ENCODE measurements at regions not wholly inside any gene's neighbourhood (a gene's known extent, or its start where the extent isn't known, plus 50 kb on each side); places are given as distances from the start of the nearest gene placed in this dataset.
"Not testable (repeated sequence)": the region's sequence is repeated elsewhere in the genome, so short reads cannot be mapped to it uniquely, and the experiment has no call there.

DNA sequence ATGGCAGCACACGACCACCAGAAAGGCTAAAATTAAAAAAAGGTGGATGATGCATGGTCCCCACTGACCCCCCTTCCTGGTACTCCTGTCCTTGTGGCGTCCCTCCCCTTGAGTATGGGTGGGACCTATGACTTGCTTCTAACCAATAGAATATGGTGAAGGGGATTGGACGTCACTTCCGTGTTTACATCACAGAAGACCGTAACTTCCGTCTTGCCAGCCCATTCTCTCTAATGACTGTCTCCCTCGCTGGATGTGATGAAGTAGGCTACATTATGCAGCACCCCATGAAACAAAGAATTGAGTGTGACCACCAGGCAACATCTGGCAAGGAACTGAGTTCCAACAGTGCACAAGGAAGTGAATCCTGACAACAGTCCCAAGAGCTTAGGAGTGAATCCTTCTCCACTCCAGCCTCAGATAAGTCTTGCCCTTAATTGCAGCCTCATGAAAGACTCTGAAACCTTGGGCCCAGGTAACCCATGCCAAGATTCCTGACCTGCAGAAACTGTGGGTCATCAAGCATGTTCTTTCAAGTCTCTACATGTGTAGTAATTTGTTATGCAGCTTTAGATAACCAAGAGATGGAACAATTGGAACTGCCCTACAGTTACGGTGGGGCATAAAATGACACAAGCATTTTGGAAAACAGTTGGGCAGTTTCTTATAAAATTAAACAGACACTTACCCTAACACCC lies 80.1 kb upstream of the NPAS2 start:
- H3K36me3 Mint-ChIP-seq = no peaks in the 10 kb centered on the region
- no peak overlapping the region for H3K4me3 Mint-ChIP-seq
- H3K27ac Mint-ChIP-seq = no peak overlapping the region
- no peaks in the 10 kb centered on the region for H3K4me1 Mint-ChIP-seq
- H3K27me3 Mint-ChIP-seq = no peaks in the 10 kb centered on the region
- no peaks in the 10 kb centered on the region for H3K9me3 Mint-ChIP-seq

- no peak overlapping the region for H3K27ac Mint-ChIP-seq
- no peaks in the 10 kb centered on the region for H3K9me3 Mint-ChIP-seq
- H3K4me1 Mint-ChIP-seq = no peaks in the 10 kb centered on the region
- H3K36me3 Mint-ChIP-seq = no peaks in the 10 kb centered on the region
- H3K4me3 Mint-ChIP-seq = no peak overlapping the region
- no peaks in the 10 kb centered on the region for H3K27me3 Mint-ChIP-seq
Observed at GRCh38 chr2:100741880-100742276, 78.1 kb upstream of the NPAS2 start.

GRCh38 chr2:100742277-100743254 lies 77.4 kb upstream of the NPAS2 start:
- H3K4me1 Mint-ChIP-seq = no peaks in the 10 kb centered on the region
- H3K27ac Mint-ChIP-seq = no peak overlapping the region
- no peaks in the 10 kb centered on the region for H3K27me3 Mint-ChIP-seq
- H3K9me3 Mint-ChIP-seq = no peaks in the 10 kb centered on the region
- no peaks in the 10 kb centered on the region for H3K36me3 Mint-ChIP-seq
- no peak overlapping the region for H3K4me3 Mint-ChIP-seq

- H3K27me3 Mint-ChIP-seq = no peaks in the 10 kb centered on the region
- no peak overlapping the region for H3K4me3 Mint-ChIP-seq
- H3K27ac Mint-ChIP-seq = no peak overlapping the region
- H3K36me3 Mint-ChIP-seq = no peaks in the 10 kb centered on the region
- no peaks in the 10 kb centered on the region for H3K4me1 Mint-ChIP-seq
- no peaks in the 10 kb centered on the region for H3K9me3 Mint-ChIP-seq
Observed at GRCh38 chr2:100743741-100744140, 76.2 kb upstream of the NPAS2 start.

- Mint-ChIP-seq H3K4me1 (no peaks in the 10 kb centered on the region), H3K4me3 (no peak overlapping the region), H3K27ac (no peak overlapping the region), H3K9me3 (no peaks in the 10 kb centered on the region), H3K27me3 (no peaks in the 10 kb centered on the region), H3K36me3 (no peaks in the 10 kb centered on the region)
Observed at GRCh38 chr2:100744184-100744583, 75.8 kb upstream of the NPAS2 start.

- H3K4me1 Mint-ChIP-seq = no peaks in the 10 kb centered on the region
- no peaks in the 10 kb centered on the region for H3K27me3 Mint-ChIP-seq
- no peaks in the 10 kb centered on the region for H3K9me3 Mint-ChIP-seq
- no peak overlapping the region for H3K4me3 Mint-ChIP-seq
- no peak overlapping the region for H3K27ac Mint-ChIP-seq
- H3K36me3 Mint-ChIP-seq = no peaks in the 10 kb centered on the region
Observed at GRCh38 chr2:100744589-100744988, 75.3 kb upstream of the NPAS2 start.

DNA sequence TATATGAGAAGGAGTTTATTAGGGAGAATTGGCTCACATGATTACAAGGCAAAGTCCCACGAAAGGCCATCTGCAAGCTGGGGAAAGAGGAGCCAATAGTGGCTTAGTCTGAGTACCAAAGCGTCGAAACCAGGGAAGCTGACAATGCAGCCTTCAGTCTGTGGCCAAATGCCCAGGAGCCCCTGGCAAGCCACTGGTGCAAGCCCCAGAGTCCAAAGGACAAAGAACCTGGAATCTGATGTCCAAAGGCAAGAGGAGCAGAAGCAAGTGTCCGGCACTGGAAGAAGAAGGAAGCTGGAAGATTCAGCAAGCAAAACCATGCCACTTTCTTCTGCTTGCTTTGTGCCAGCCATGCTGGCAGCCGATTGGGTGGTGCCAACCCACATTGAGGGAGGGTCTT lies 74.3 kb upstream of the NPAS2 start:
- H3K9me3 Mint-ChIP-seq = no peaks in the 10 kb centered on the region
- no peaks in the 10 kb centered on the region for H3K27me3 Mint-ChIP-seq

GRCh38 chr2:100747551-100747950 lies 72.4 kb upstream of the NPAS2 start:
- H3K9me3 Mint-ChIP-seq = no peaks in the 10 kb centered on the region
- H3K27me3 Mint-ChIP-seq = no peaks in the 10 kb centered on the region
- H3K4me3 Mint-ChIP-seq = no peak overlapping the region
- no peak overlapping the region for H3K27ac Mint-ChIP-seq
- H3K36me3 Mint-ChIP-seq = no peaks in the 10 kb centered on the region
- H3K4me1 Mint-ChIP-seq = peaks cover 4% of the 10 kb centered on the region

More for the DNA sequence above, 74.3 kb upstream of the NPAS2 start:
- Mint-ChIP-seq H3K36me3 (no peaks in the 10 kb centered on the region), H3K27ac (no peak overlapping the region), H3K4me1 (no peaks in the 10 kb centered on the region), H3K4me3 (no peak overlapping the region)

DNA sequence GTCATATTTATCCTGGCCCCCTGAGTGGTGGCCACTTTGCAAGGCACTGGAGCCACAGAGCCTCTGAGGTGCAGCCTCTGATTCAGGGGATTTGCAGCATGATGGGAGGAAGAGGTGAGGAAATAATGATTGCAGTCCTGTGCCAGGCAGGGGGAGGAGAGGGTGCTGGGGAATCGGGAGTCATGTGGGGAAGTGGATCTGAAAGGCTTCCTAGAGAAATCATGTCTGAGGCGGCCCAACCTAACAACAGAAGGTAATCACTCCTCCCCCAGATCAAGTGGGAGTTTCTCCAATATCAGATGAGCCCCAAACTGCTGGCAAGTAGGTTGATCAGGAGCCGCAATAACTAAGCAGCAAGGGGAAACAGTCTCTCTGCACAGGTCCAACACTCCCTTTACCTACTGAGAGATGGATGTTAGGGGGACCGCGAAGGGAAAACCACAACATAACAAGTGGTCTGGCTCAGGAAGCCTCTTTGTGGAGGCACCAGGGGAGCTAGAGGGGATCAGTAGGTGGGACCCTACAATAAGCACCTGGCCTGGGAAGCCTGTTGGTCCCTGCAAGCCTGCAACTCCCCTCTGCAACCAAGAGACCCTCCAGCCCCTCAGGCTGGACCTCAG lies 71.8 kb upstream of the NPAS2 start:
- Mint-ChIP-seq H3K4me1 (peaks cover 4% of the 10 kb centered on the region), H3K27ac (no peak overlapping the region), H3K36me3 (no peaks in the 10 kb centered on the region), H3K4me3 (no peak overlapping the region), H3K9me3 (no peaks in the 10 kb centered on the region), H3K27me3 (no peaks in the 10 kb centered on the region)

DNA sequence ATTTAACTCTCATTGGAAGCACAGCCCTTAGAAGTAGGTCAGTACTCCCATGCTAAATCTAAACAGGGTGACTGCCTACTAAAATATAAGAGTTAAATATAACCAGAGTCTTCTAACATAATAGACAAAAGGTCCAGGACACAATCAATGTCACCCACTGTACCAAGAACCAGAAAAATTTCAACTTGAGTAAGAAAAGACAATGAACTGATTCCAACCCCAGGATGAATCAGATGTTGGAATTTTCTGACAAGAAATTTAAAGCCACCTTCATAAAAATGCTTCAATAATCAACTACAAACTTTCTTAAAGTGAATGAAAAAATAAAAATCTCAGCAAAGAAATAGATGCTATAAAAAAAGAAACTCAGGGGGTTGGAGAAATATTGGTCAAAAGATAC lies 71.3 kb upstream of the NPAS2 start:
- Mint-ChIP-seq H3K36me3 (no peaks in the 10 kb centered on the region), H3K27ac (no peak overlapping the region), H3K27me3 (no peaks in the 10 kb centered on the region), H3K9me3 (no peaks in the 10 kb centered on the region), H3K4me1 (peaks cover 4% of the 10 kb centered on the region), H3K4me3 (no peak overlapping the region)

DNA sequence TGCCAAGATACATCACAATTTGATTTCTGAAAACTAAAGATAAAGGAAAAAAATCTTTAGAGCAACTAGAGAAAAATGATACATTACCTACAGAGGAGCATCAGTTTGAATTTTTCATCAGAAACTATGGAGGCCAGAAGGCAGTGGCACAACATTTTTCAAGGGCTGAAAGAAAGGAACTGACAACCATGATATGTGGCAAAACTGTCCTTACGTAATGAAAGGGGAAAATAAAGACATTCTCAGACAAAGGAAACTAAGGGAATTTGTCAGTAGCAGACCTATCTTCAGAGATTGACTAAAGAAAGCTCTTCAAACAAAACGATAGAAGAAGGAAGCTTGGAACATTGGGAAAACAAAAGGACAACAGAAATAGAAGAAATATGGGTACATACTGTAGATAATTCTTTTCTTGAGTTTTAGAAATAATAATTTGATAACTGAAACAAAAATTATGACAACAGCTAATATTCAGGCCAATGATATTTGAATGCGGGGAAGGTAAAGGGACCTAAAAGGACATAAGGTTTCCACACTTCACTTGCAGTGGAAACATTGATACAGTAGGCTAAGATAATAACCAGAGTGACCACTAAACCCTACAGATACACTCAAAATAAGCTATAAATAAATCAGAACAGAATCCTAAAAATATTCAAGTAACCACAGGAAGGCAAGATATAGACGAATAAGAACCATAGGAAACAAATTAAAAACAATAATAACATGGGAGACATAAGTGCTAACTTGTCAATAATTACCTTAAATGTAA lies 70.0 kb upstream of the NPAS2 start:
- H3K4me1 Mint-ChIP-seq = peaks cover 4% of the 10 kb centered on the region
- H3K9me3 Mint-ChIP-seq = no peaks in the 10 kb centered on the region
- H3K27me3 Mint-ChIP-seq = no peaks in the 10 kb centered on the region
- no peak overlapping the region for H3K4me3 Mint-ChIP-seq
- H3K36me3 Mint-ChIP-seq = no peaks in the 10 kb centered on the region
- no peak overlapping the region for H3K27ac Mint-ChIP-seq

GRCh38 chr2:100751871-100752625 lies 67.9 kb upstream of the NPAS2 start:
- not testable (repeated sequence) for H3K27ac Mint-ChIP-seq, H3K4me3 Mint-ChIP-seq, H3K27me3 Mint-ChIP-seq, H3K9me3 Mint-ChIP-seq, H3K4me1 Mint-ChIP-seq, H3K36me3 Mint-ChIP-seq

DNA sequence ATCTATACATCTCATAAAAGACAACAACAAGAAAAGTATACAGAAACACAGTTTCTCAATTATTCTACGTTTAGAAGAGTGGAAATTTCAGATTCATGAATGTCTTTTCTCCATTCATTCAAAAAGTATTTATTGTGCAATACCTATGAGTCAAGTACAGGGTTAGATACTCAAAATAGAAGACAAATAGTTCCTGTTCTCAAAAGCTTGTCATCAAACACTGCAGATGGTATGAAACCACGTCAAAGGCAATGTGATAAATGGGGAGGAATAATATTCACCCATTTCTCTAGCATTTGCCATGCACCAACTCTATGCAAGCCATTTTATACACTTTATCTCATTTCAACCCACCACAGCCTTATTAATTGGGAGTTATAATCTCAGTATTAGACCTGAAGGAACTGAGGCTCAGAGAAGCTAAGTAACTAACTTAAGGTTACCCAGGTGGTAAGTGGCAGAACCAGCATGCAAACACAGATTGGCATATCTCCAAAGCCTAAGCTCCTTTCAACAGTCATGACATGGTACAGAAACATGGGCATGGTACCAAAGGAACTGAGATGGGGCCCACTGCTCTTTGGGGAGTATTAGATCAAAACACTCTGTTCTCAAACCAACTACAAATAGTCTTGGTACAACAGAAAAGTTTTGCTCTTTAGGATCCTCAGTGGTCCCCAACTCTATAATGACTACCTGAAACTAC lies 67.2 kb upstream of the NPAS2 start:
- peaks cover 4% of the 10 kb centered on the region for H3K4me1 Mint-ChIP-seq
- no peaks in the 10 kb centered on the region for H3K27me3 Mint-ChIP-seq
- no peaks in the 10 kb centered on the region for H3K9me3 Mint-ChIP-seq
- no peak overlapping the region for H3K27ac Mint-ChIP-seq
- no peak overlapping the region for H3K4me3 Mint-ChIP-seq
- no peaks in the 10 kb centered on the region for H3K36me3 Mint-ChIP-seq

DNA sequence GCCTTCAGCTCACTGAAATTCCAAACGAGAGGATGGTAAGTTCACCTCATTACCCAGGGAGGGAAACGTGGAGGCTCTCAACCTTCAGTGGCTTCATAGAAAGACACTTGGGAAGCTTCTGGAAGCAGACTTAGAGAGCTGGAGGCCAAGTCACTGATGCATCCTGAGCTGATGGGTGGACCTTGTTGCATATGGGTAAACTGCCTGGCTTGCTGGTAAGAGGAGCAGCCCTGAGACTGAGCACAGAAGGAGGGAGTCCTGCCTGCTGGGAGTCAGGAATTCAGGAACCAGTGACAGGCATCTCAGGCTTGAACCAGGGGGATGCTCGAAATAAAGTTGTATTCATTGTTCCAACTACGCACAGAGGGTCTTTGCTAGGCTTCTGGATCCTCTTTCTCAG lies 66.5 kb upstream of the NPAS2 start:
- H3K27ac Mint-ChIP-seq = no peak overlapping the region
- no peaks in the 10 kb centered on the region for H3K9me3 Mint-ChIP-seq
- peaks cover 4% of the 10 kb centered on the region for H3K4me1 Mint-ChIP-seq
- H3K36me3 Mint-ChIP-seq = no peaks in the 10 kb centered on the region
- no peaks in the 10 kb centered on the region for H3K27me3 Mint-ChIP-seq
- H3K4me3 Mint-ChIP-seq = no peak overlapping the region

Data from activated naive CD4-positive, alpha-beta T cell treated with anti-CD3 and anti-CD28 coated beads, Interleukin-2, amount 50 U/mL, for 24 hours (primary cell).